ENCODE measurements at regions not wholly inside any gene's neighbourhood (a gene's known extent, or its start where the extent isn't known, plus 50 kb on each side); places are given as distances from the start of the nearest gene placed in this dataset.

GRCh38 chr2:5849562-5849961, 157.4 kb downstream of the SOX11 start:
- CTCF ChIA-PET = no interaction called here
- Mint-ChIP-seq H3K27me3 (ENCODE audit: low read depth) (no peaks in the 10 kb centered on the region), H3K4me3 (no peak overlapping the region), H3K27ac (no peak overlapping the region), H3K4me1 (ENCODE audit: low read depth) (no peaks in the 10 kb centered on the region), H3K9me3 (peaks cover 3% of the 10 kb centered on the region), H3K36me3 (ENCODE audit: low read depth) (no peaks in the 10 kb centered on the region)
- DNase-seq = no peak
- intact Hi-C loops (cut with micrococcal nuclease) = no loop called here

DNA sequence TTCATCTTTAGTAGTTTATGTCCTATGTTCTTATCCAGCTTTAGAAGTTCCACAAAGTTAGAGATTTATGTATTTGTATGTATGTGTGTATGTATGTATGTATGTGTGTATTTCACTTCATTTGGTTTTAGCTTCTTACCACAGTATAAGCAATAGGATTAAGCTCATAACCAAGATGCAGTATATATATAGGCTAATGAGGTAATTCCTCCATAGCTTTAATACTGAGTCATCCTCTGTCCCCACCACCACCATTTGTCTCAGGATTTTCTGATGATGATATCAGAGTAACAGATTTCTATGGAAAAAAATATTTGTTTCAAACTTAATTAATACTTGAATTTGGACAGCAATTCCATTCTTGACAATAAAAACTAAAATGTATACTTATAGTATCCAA, 159.2 kb downstream of the SOX11 start:
- Mint-ChIP-seq H3K27ac (no peak overlapping the region), H3K4me3 (no peak overlapping the region), H3K4me1 (ENCODE audit: low read depth) (no peaks in the 10 kb centered on the region), H3K36me3 (ENCODE audit: low read depth) (no peaks in the 10 kb centered on the region), H3K27me3 (ENCODE audit: low read depth) (no peaks in the 10 kb centered on the region), H3K9me3 (peaks cover 1% of the 10 kb centered on the region)
- no peak for DNase-seq
- CTCF ChIA-PET = no interaction called here
- intact Hi-C loops (cut with micrococcal nuclease) = no loop called here

DNA sequence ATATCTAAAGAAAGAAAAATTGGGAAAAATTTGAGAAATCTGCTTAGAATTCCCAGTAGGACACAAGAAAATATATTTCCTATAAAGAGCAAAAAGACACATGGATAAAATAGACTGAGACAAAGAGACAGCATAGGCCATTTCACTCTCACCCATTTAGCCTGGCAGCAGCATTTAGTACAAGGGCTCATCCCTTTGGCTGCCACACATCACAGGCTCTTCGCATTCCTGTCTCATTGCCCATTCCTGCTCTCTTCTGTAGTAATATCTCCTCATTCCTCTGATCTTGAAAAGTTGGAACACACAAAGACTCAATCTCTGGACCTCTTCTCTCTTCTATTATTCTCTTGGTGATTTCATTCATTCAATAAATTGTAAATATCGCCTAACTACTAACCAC, 162.6 kb downstream of the SOX11 start:
- Mint-ChIP-seq H3K36me3 (ENCODE audit: low read depth) (no peaks in the 10 kb centered on the region), H3K27ac (no peak overlapping the region)
- CTCF ChIA-PET = no interaction called here

GRCh38 chr2:5867056-5867455, 174.9 kb downstream of the SOX11 start:
- Mint-ChIP-seq H3K4me3 (no peak overlapping the region), H3K9me3 (no peaks in the 10 kb centered on the region), H3K27ac (no peak overlapping the region), H3K27me3 (ENCODE audit: low read depth) (no peaks in the 10 kb centered on the region), H3K4me1 (ENCODE audit: low read depth) (no peaks in the 10 kb centered on the region), H3K36me3 (ENCODE audit: low read depth) (no peaks in the 10 kb centered on the region)
- intact Hi-C loops (cut with micrococcal nuclease) = no loop called here
- DNase-seq = no peak
- CTCF ChIA-PET = no interaction called here

More for the DNA sequence above, 162.6 kb downstream of the SOX11 start:
- no peaks in the 10 kb centered on the region for H3K27me3 Mint-ChIP-seq (ENCODE audit: low read depth)
- intact Hi-C loops (cut with micrococcal nuclease) = no loop called here
- H3K4me3 Mint-ChIP-seq = no peak overlapping the region
- peaks cover 3% of the 10 kb centered on the region for H3K9me3 Mint-ChIP-seq
- H3K4me1 Mint-ChIP-seq (ENCODE audit: low read depth) = no peaks in the 10 kb centered on the region
- no peak for DNase-seq

GRCh38 chr2:5868931-5869330, 176.7 kb downstream of the SOX11 start:
- DNase-seq = no peak
- H3K27me3 Mint-ChIP-seq (ENCODE audit: low read depth) = peaks cover 6% of the 10 kb centered on the region
- H3K4me3 Mint-ChIP-seq = no peak overlapping the region
- H3K36me3 Mint-ChIP-seq (ENCODE audit: low read depth) = no peaks in the 10 kb centered on the region
- intact Hi-C loops (cut with micrococcal nuclease) = no loop called here
- H3K4me1 Mint-ChIP-seq (ENCODE audit: low read depth) = no peaks in the 10 kb centered on the region
- no peak overlapping the region for H3K27ac Mint-ChIP-seq
- no peaks in the 10 kb centered on the region for H3K9me3 Mint-ChIP-seq
- CTCF ChIA-PET = no interaction called here

- no peak for DNase-seq
- Mint-ChIP-seq H3K27ac (no peak overlapping the region), H3K4me3 (no peak overlapping the region), H3K36me3 (ENCODE audit: low read depth) (no peaks in the 10 kb centered on the region), H3K9me3 (no peaks in the 10 kb centered on the region), H3K4me1 (ENCODE audit: low read depth) (no peaks in the 10 kb centered on the region), H3K27me3 (ENCODE audit: low read depth) (peaks cover 6% of the 10 kb centered on the region)
- CTCF ChIA-PET = no interaction called here
- intact Hi-C loops (cut with micrococcal nuclease) = no loop called here
These were observed 177.8 kb downstream of the SOX11 start for GRCh38 chr2:5869936-5870335.

- Mint-ChIP-seq H3K27ac (no peak overlapping the region), H3K4me1 (ENCODE audit: low read depth) (no peaks in the 10 kb centered on the region), H3K27me3 (ENCODE audit: low read depth) (peaks cover 4% of the 10 kb centered on the region), H3K9me3 (peaks cover 2% of the 10 kb centered on the region), H3K36me3 (ENCODE audit: low read depth) (no peaks in the 10 kb centered on the region), H3K4me3 (no peak overlapping the region)
- DNase-seq = no peak
- CTCF ChIA-PET = no interaction called here
- intact Hi-C loops (cut with micrococcal nuclease) = no loop called here
These were observed 185.2 kb downstream of the SOX11 start for GRCh38 chr2:5877360-5877759.

- no peak for DNase-seq
- H3K9me3 Mint-ChIP-seq = peaks cover 2% of the 10 kb centered on the region
- intact Hi-C loops (cut with micrococcal nuclease) = no loop called here
- no peaks in the 10 kb centered on the region for H3K4me1 Mint-ChIP-seq (ENCODE audit: low read depth)
- CTCF ChIA-PET = interaction anchor here (0.6 to 0.7 kb wide), 2 partner anchors 36 to 169 kb away, joined by 3 to 4 read pairs; no protein-coding TSS in a partner anchor
- no peaks in the 10 kb centered on the region for H3K36me3 Mint-ChIP-seq (ENCODE audit: low read depth)
- no peak overlapping the region for H3K27ac Mint-ChIP-seq
- H3K27me3 Mint-ChIP-seq (ENCODE audit: low read depth) = no peaks in the 10 kb centered on the region
- no peak overlapping the region for H3K4me3 Mint-ChIP-seq
These were observed 193.4 kb downstream of the SOX11 start for GRCh38 chr2:5885451-5886173.

DNA sequence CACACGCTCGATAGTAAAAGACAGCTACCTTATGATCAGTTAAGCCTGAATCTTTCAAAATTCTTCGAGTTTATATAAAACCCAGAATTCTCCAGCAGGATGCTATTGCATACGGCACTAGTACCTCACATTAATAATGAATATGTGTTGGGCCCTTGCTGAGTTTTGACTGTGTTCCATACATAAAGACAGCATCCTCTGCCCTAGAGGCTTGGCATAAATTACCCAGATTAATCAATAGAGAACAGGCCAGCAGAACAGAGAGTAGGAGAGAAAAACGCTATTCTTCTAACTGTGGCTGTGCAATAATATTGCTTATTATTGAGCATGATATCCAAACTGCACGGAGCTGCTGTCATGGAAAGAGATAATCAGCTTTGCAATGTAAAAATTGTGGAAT, 194.3 kb downstream of the SOX11 start:
- CTCF ChIA-PET = no interaction called here
- Mint-ChIP-seq H3K27me3 (ENCODE audit: low read depth) (no peaks in the 10 kb centered on the region), H3K9me3 (peaks cover 2% of the 10 kb centered on the region), H3K27ac (no peak overlapping the region), H3K36me3 (ENCODE audit: low read depth) (no peaks in the 10 kb centered on the region), H3K4me3 (no peak overlapping the region), H3K4me1 (ENCODE audit: low read depth) (no peaks in the 10 kb centered on the region)
- intact Hi-C loops (cut with micrococcal nuclease) = no loop called here
- DNase-seq = no peak

DNA sequence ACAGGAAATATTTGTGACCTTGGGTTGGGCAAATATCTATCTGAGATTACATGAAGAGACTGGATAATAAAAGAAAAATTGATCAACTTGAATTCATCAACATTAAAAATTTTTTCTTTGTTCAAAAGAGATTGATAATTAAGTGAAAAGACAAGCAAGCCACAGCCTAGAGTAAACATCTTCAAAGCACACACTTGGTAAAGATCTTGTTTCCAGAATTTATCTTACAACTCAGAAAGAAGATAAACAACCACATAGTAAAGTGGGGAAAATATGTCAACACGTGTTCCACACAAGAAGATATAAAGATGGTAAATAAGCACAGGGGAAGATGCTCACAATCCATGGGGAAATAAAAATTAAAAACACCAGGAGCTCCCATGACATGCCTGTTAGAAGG, 195.9 kb downstream of the SOX11 start:
- Mint-ChIP-seq H3K36me3 (ENCODE audit: low read depth) (no peaks in the 10 kb centered on the region), H3K4me1 (ENCODE audit: low read depth) (no peaks in the 10 kb centered on the region), H3K9me3 (no peaks in the 10 kb centered on the region), H3K27me3 (ENCODE audit: low read depth) (no peaks in the 10 kb centered on the region), H3K27ac (no peak overlapping the region), H3K4me3 (no peak overlapping the region)
- no peak for DNase-seq
- CTCF ChIA-PET = no interaction called here
- intact Hi-C loops (cut with micrococcal nuclease) = no loop called here

DNA sequence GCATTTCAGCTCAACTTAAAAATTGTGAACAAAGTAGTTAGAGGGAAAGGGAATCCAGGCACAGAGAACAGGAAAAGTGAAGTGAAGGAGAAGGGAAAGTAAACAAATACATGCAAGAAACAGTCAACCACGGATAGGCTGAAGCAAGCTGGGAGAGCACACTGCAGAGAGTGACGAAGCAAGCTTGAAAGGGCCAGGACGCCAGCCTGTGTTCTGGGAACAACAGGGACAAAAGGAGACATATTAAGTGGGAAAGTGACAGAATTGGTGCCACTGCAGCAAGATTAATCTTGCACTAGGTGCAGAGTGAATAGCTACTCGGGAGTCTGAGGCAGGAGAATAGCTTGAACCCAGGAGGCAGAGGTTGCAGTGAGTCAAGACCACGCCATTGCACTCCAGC, 197.3 kb downstream of the SOX11 start:
- intact Hi-C loops (cut with micrococcal nuclease) = no loop called here
- CTCF ChIA-PET = no interaction called here
- Mint-ChIP-seq H3K4me3 (no peak overlapping the region), H3K9me3 (no peaks in the 10 kb centered on the region), H3K27me3 (ENCODE audit: low read depth) (no peaks in the 10 kb centered on the region), H3K4me1 (ENCODE audit: low read depth) (no peaks in the 10 kb centered on the region), H3K36me3 (ENCODE audit: low read depth) (no peaks in the 10 kb centered on the region), H3K27ac (no peak overlapping the region)
- no peak for DNase-seq

DNA sequence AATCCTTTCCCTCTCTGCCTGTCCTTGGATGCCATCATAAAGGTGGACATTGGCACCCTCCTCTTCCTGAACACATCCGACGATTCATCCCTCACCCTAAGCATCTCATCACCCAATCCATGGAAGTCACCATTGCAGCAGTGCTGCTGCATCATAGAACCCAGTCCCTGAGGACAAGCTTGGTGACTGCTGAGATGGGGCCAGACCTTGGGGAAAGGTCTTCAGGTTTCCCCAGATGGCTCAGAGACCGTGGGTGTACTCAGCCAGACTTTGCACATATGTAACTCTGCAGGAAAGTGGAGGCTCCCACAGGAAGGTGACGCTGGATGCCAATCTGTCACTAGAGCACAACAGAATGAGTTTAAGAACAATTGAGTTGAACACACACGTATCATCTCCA, 202.2 kb downstream of the SOX11 start:
- Mint-ChIP-seq H3K9me3 (no peaks in the 10 kb centered on the region), H3K4me3 (no peak overlapping the region), H3K27me3 (ENCODE audit: low read depth) (no peaks in the 10 kb centered on the region), H3K27ac (no peak overlapping the region), H3K4me1 (ENCODE audit: low read depth) (no peaks in the 10 kb centered on the region), H3K36me3 (ENCODE audit: low read depth) (no peaks in the 10 kb centered on the region)
- CTCF ChIA-PET = no interaction called here
- no peak for DNase-seq
- intact Hi-C loops (cut with micrococcal nuclease) = no loop called here

GRCh38 chr2:5895284-5895683, 203.1 kb downstream of the SOX11 start:
- Mint-ChIP-seq H3K9me3 (no peaks in the 10 kb centered on the region), H3K4me1 (ENCODE audit: low read depth) (no peaks in the 10 kb centered on the region), H3K27ac (no peak overlapping the region), H3K4me3 (no peak overlapping the region), H3K36me3 (ENCODE audit: low read depth) (no peaks in the 10 kb centered on the region), H3K27me3 (ENCODE audit: low read depth) (no peaks in the 10 kb centered on the region)
- CTCF ChIA-PET = no interaction called here
- intact Hi-C loops (cut with micrococcal nuclease) = no loop called here
- DNase-seq = no peak

Measured in activated naive CD4-positive, alpha-beta T cell treated with anti-CD3 and anti-CD28 coated beads for 36 hours (primary cell).